ENCODE measurements at regions not wholly inside any gene's neighbourhood (a gene's known extent, or its start where the extent isn't known, plus 50 kb on each side); places are given as distances from the start of the nearest gene placed in this dataset.

DNA sequence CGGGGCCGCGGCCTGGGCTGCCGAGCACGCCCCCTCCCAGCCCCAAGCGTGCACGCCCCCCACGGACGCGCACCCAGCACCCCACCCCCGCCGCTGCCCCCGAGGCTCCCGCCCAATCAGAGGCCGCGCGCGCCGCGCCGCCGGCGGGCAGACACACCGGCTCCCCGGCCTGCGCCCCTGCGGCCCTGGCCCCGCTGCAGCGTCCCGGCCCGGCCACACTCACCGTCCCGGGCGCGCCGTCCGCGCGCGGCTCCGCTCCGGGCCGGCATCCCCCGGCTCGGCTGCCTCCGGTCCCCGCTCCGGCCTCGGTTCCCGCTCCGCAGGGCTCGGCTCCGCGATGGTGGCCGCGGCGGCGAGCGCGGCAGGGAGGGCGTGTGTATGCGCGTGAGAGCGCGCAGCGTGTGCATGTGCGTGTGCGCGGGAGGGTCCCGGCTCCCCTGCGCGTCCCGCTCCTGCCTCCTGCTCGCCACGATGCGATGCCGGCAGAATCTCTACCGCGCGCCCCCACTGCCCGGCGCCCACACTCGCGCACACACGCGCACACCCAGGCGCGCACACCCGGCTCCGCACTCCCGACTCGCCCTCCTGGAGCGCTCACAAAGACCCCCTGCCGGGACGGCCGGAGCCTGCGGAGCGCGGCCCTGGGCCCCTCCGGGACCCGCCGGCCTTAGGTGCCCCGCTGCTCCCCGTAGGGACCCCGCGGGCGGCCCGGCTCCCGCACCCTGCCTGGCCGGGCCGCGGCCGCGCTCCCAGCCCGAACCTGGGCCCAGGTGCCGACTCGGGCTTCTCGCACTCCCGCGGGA is 186.5 kb upstream of the LINGO1 start:
- DNase-seq, result peak; percentile 58

DNA sequence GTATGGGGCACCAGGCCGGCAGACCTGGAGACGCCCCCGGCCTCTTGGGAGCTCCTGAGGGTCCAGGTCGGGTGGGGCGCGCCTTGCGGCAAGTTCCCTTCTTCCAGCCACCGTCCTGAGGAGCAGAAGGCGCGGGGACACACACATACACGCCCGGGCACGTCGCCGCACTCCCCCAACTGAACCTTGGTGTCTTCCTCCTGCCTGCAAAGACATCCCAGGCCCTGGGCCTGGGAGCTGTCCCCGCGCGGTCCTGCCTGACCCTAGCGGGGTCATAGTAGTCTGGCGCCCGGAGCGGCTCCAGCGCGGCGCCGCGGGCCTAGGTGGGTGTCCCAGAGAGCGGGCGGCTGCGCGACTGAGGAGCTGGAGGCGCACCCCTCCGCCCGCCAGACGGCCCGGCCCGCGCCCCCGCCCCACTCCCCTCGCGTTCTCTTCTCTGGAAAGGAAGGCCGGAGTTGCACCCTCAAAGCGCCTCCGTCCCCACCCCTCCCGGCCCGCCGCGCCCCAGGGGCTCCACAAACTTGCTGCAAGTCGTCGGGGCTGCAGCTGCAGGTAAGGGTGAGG is 185.9 kb upstream of the LINGO1 start:
- no peak for DNase-seq

DNA sequence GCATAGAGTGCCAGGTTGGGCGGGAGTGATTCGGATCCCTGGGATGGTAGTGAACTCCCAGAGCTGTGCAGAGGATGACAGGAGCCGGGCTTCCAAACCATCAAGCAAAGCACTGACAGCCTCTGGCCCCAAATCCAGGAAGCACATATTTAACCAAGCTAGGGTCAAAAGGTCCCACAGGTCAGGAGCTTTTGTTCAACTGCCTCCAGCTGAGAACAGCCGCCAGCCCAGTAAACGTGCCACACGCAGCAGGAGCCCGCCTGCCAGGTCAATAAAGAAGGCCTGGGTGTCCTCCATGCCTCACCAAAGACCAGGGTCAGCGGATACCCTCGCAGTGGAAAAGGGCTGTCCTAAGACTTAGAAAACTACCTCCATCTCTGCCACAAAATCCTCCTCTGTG is 184.7 kb upstream of the LINGO1 start:
- no peak for DNase-seq

- DNase-seq, result no peak
Measured at GRCh38 chr15:77816983-77817382, 184.3 kb upstream of the LINGO1 start.

GRCh38 chr15:77815015-77815414 is 182.3 kb upstream of the LINGO1 start:
- DNase-seq, result no peak

- DNase-seq, result no peak
Measured at GRCh38 chr15:77812664-77813063, 180.0 kb upstream of the LINGO1 start.

DNA sequence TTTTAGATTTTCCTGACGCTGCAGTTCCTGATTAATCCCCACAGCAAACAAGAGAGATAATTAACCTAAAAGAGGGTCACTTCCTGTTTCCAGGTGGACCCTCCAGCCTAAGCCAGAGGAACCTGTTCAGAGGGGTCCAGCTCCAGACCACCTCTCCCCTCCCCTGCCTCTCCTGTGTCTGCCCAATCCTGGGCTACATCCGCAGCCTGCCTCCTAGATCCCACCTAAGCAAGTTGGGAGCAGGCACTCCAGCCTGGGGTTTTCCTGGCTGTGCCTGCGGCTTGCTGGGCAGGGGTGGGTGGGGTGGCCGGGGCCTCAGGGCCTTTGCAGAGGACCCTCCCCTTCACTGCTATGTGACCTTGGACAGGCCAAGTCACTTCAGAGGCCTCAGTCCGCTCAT is 178.6 kb upstream of the LINGO1 start:
- no peak for DNase-seq

GRCh38 chr15:77810130-77810571 is 177.4 kb upstream of the LINGO1 start:
- DNase-seq, result no peak

- DNase-seq, result no peak
Measured at GRCh38 chr15:77808581-77809177, 176.0 kb upstream of the LINGO1 start.

GRCh38 chr15:77808075-77808474 is 175.4 kb upstream of the LINGO1 start:
- no peak for DNase-seq

DNA sequence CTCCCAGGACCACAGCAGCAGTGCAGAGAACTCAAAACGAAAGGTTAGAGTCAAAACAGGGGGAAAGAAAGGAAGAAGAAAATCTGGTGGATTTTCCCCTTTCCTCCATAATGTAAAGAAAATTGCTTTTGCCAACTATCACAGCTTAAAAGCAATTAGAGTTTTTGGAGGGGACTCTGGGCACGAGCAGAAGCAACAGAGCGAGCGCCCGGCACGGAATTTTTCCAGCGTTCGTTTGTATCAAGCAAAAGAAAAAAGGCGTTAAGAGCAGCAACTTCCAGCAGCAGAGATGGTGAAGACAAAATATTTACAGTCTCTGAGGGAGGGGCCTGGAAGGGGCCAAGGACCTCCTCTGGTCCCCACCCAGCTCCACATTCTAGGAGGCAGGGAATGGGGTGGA is 174.9 kb upstream of the LINGO1 start:
- no peak for DNase-seq

- DNase-seq, result no peak
Measured at GRCh38 chr15:77807115-77807514, 174.4 kb upstream of the LINGO1 start.

DNA sequence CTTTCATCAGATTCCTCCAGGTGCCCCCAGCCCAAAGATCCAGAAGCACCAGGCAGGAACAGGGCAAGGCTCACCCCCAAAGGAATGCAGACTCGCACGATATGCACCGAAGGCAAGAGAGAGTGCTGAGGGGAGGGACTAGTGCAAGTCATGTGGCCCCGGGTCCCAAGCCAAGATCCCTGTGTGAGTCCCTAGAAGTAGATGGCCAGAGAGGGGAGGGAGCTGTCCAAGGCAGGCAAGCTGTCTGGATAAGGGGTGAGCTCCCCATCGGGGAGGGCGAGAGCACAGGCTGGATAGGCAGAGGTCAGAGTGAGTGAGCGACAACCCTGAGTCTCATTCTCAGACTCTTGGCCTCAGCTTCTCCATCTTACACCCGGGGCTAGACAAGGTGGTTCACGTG is 171.5 kb upstream of the LINGO1 start:
- DNase-seq, result no peak

DNA sequence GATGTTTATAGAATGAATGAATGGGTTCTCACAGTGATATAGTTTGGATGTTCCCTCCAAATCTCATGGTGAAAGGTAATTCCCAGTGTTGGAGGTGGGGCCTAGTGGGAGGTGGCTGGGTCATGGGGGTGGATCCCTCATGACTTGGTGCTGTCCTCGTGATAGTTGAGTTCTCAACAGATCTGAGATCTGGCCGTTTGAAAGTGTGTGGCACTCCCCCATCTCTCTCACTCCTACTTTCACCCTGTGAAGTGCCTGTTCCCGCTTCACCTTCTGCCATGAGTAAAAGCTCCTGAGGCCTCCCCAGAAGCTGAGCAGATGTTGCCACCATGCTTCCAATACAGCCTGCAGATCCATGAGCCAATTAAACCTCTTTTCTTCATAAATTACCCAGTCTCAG is 170.8 kb upstream of the LINGO1 start:
- DNase-seq, result no peak

GRCh38 chr15:77800305-77800704 is 167.6 kb upstream of the LINGO1 start:
- no peak for DNase-seq

GRCh38 chr15:77798847-77799246 is 166.1 kb upstream of the LINGO1 start:
- no peak for DNase-seq

- DNase-seq, result no peak
Measured at GRCh38 chr15:77798151-77798835, 165.6 kb upstream of the LINGO1 start.

DNA sequence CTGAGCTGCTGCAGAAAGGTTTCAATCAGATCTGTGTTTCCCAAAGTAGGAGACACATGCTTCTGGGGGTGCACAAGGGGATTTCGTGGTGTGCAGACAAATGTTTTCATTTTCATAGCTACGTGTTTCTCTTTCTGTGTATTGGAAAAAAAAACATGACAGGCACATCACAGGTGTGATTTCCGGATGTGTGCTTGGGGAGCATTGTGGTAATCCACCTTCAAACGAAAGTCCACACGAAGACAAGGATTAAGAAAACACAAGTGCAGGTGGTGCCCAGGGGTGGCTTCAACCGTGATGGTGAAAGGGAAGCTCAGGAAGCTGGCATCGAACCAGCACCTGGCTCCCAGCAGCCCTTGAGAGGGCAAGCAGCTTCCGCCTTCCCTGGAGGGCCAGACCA is 164.6 kb upstream of the LINGO1 start:
- DNase-seq, result no peak

GRCh38 chr15:77796046-77796729 is 163.5 kb upstream of the LINGO1 start:
- DNase-seq, result no peak

DNA sequence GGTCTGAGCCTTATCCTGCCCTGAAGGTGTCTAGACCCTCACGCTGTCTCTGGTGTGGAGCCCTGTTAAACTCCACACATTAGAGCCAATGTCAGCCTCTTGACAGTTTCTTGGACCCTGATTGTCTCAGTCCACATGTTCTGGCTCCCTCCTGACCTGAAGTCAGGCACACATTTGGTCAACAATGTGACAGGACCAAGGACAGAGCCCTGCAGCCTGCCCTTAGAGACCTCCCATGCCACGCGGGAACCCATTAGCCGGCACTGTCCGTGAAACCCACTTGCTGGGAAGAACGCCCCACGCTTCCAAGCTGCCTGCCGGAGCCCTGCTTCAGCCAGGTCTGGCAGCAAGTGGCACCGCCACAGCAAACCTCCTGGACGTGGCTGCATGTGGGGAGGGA is 162.7 kb upstream of the LINGO1 start:
- DNase-seq, result no peak

DNA sequence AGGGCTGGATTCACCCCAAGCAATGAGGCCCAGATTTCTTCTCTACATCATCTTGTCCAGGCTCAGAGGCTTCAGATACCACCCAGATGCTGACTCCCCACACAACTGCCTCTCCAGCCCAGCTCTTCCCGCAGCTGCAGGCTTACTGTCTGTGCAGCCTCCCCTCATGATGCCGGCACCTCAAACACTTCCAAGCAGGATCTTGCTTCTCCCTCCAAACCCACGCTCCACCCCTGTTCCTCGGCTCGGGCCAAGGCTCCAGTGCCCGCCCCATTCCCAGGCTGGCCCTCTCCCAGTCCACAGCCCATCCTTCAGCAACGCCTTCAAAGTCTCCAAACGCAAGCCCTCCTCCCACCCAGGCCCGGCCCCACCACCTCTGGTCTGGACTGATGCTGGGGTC is 159.2 kb upstream of the LINGO1 start:
- no peak for DNase-seq

- no peak for DNase-seq
Measured at GRCh38 chr15:77790481-77790880, 157.8 kb upstream of the LINGO1 start.

DNA sequence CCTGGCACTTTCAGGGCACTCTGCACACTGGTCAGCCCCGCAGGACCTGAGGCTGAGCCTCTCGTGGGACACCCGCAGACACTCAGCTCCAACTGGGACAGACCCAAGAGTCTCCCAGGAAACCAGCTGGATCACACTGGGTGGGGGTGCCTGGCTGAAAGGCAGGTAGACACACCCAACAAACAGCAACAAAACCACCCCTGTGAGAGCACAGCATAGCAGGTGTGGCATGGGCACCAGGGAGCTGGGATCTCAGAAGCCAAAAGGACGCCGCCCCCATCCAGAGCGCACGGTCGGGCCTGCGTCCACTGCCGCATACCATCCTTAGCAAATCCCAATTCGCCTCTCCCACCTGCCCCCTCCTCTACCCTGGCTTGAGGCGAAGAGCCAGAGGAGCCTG is 154.2 kb upstream of the LINGO1 start:
- DNase-seq, result no peak

Data from right forelimb (tissue), 1 donor.